NCI-H1417 treated with DMSO at 0.1 percent for 48 hours (cell line): ENCODE measurements at regions not wholly inside any gene's neighbourhood (a gene's known extent, or its start where the extent isn't known, plus 50 kb on each side); places are given as distances from the start of the nearest gene placed in this dataset.
"Not testable (repeated sequence)": the region's sequence is repeated elsewhere in the genome, so short reads cannot be mapped to it uniquely, and the experiment has no call there.

Experiments used
- DNase-seq: peaks from one replicate; lab custom pipeline; 2025; lab: John Stamatoyannopoulos, UW

DNA sequence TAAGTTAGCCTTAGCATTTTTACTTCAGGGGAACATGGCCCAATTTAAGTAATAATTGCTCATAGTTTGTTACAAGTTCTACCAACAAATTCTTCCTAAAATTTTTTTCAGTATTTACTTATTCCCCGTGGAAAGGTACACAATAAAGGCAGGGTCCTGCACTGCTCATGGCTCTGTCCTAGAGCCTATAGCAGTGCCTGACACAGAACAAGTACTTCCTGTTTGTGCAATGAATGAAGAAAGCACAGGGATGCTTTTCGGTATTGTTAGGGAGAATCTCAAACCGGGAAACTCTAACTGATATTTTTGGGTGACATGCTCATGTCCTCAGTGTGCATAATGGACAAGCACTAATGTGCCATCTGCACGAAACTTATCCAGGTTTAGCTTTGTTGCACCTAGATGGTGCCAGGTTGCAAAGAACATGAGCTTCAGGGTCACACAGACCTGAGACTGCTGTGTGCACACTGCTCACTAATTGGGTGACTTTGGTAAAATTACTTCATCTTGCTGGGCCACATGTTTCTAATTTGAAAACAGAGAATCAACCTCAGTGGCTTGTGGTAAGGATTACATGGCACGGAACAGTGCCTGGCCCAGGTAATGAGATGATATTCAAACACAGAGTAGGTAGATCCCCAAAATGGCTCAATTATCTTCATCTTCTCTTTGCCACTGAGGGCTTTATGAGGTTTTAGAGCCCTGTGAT is 175.8 kb upstream of the NPY2R start:
- no peak for DNase-seq

DNA sequence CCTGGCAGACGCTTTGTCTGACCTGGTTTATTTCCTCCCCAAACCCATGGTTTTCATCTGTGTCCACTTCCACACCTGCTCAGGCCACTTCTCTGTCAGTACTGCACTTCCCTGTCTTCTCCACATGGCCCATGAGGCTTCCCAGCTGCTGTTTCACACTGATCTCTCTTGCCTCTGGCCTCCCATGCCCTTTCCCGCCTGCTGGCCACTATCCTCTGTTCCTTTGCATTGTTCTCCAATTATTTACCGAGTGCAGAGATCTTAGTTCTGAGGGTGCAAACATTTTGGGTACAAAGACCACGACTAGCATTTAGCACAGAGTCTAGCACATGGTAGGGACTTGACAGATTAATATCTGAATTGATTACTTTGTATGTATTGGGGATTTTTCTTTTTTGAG is 174.8 kb upstream of the NPY2R start:
- no peak for DNase-seq

- DNase-seq, result no peak
Measured at GRCh38 chr4:155037031-155037430, 171.4 kb upstream of the NPY2R start.

DNA sequence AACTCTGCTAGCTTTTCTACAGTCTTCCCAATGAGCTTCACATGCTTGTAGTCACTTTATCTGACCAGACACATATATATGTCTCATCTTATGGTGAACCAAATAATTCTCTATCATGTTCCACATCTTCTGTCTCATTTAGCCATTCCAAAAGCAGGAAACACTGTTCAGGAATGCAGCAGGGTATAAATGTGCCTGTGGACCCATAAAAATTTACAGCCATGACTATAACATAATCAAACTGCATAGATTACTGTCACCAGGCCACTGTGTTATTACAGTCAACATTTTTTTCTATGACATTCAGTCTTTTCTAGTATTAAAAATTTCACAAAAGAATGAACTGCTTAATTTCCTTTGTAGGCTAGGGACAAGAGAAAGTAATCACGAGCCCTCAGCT is 170.0 kb upstream of the NPY2R start:
- DNase-seq, result no peak

DNA sequence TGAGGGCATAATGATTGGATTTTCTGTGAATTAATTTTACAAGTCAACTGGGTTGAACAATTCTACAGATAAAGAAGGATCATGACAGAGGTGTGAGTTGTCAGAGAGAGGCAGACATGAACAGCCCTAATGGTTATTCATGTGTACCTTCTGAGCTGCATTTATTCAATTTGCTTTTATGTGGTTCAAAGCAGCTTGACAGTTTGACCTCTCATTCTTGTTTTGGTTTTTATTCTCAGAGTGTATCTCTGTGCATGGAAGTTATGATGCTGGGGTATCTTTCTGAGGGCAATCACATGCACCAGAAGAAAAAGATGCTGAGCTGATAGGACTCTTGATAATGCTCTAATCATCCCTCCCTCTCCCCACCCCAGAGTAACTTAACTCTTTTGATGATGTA is 169.3 kb upstream of the NPY2R start:
- DNase-seq, result no peak

GRCh38 chr4:155040031-155040430 is 168.4 kb upstream of the NPY2R start:
- no peak for DNase-seq

DNA sequence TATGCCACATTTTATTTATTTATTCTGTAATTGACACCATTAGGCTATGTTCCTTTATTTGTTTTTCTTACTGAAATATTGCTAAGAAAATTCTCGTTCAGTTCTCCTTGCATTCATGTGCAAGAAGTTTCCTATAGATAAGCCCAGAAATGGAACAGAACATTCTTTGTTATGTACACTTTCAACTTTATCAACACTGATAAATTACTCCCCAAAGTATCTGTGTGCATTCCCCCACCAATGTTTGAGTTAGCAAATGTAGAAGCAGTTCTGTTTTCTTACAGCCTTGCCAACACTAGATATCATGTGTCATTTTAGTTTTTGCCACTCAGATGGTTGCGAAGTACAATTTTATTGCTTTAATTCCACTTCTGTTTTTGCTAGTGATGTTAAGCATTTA is 166.4 kb upstream of the NPY2R start:
- DNase-seq, result no peak

GRCh38 chr4:155044251-155044650 is 164.2 kb upstream of the NPY2R start:
- DNase-seq, result not testable (repeated sequence)

DNA sequence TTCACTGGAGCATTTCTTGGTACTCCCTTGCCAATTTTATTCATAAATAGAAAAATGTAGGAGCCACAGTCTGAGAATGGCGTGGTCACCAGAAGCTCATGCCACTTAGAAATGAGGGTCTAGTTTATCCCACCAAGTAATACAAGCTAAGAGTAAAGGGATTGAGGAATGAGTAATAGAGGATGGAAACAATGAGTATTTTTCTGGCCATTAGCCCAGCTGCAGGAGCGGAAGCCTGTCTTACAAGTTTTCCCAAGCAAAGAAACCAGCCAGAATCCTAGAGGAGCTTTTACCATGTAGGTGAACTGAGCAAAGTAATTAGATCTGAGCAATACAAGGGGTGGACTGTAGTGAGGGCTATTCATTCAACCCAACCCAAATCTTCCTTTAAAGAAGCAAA is 160.7 kb upstream of the NPY2R start:
- DNase-seq, result no peak

DNA sequence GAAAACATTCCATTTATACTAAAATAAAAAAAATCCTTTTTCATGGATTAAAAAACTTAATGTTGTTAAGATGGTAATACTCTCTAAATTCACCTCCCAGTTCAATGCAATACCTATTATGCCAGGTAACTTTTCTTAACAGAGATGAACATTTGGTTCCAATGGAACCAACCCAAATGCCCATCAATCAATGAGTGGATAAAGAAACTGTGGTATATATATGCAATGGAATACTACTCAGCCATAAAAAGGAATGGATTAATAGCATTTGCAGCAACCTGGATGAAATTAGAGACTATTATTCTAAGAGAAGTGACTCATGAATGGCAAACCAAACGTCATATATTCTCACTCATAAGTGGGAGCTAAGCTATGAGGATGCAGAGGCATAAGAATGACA is 154.4 kb upstream of the NPY2R start:
- DNase-seq, result not testable (repeated sequence)

DNA sequence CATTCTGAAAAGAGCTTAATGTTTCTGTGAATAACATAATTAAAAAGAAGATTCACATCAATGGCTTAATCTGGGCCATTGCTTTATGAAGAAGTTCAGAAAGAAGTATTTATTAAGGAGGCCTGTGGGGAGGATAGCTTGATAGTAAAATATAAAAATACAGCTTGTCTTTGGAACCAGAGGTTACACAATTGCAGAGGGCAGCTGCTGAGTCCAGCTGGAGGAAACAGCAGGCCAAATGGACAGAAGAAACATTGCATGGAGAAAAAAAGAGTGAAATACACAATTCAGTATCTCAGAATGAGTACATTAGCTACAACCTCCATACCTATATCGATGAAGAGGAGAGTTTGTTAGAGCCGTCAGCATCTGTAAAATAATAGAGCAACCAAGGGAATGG is 148.0 kb upstream of the NPY2R start:
- DNase-seq, result no peak

GRCh38 chr4:155060873-155061272 is 147.6 kb upstream of the NPY2R start:
- no peak for DNase-seq

GRCh38 chr4:155062948-155063347 is 145.5 kb upstream of the NPY2R start:
- no peak for DNase-seq

- DNase-seq, result not testable (repeated sequence)
Measured at GRCh38 chr4:155064934-155065333, 143.5 kb upstream of the NPY2R start.

DNA sequence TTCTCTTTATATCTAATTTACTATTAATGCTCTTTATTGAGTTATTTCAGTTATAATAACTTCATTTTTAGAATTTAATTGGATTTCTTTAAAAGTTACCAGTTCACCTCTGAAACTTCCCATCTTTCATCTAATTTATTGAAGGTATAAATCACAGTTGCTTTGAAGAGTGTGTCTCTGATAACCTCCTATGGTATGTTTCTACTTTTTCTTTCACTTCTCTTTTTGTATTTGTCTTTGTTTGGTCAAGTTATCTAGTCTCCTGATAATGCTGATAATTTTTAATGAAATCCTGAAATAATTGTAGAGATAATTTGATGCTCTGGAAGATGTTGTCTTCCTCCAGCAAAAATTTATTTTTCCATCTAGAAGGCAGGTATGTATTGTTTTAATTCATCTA is 141.6 kb upstream of the NPY2R start:
- no peak for DNase-seq

- DNase-seq, result no peak
Measured at GRCh38 chr4:155071962-155072361, 136.5 kb upstream of the NPY2R start.

GRCh38 chr4:155072417-155072816 is 136.0 kb upstream of the NPY2R start:
- DNase-seq, result no peak

DNA sequence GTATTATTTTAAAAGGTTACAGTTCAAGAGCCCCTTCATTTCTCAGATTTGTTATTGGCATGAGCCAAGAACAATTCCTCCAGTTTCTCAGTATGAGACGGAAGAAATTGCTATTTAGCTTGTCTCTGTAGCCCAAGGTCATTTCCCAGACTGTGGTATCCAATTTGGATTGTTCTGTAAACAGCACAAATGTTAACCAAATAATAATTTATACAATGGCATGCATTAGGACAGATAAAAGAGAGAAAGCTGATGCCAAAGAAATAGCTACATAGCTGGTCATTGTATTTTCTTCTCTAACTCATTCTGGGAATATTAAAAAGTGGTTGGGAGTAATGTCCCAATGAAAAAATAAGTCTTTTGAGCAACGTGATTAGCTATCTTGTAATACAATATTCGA is 134.6 kb upstream of the NPY2R start:
- no peak for DNase-seq

DNA sequence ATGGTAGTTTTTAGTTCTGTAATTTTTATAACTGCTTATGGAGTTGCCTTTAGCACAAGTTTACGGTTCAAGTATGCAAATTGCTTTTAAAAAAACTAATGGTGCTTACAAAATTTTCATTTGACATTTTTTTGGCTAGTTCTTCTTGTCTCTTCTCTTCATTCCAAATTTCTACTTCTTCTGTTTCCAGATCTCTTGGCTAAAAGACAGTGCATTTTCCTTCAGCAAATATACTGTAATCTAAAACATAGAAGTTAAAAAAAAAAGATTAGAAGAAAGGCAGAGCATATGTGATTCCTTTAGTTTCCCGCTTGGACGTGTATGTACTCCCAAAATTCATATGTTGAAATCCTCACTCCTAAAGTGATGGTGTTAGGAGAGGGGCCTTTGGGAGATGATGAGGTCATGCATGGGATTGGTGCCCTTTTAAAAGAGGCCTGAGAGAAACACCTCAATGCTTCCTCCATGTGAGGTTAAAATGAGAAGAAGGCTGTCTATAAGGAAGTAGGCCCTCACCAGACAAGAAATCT is 132.1 kb upstream of the NPY2R start:
- DNase-seq, result no peak

- no peak for DNase-seq
Measured at GRCh38 chr4:155077452-155078229, 130.8 kb upstream of the NPY2R start.

- DNase-seq, result no peak
Measured at GRCh38 chr4:155079871-155080270, 128.6 kb upstream of the NPY2R start.

GRCh38 chr4:155081222-155081621 is 127.2 kb upstream of the NPY2R start:
- DNase-seq, result no peak

GRCh38 chr4:155085843-155086530 is 122.4 kb upstream of the NPY2R start:
- no peak for DNase-seq
